ENCODE measurements at regions not wholly inside any gene's neighbourhood (a gene's known extent, or its start where the extent isn't known, plus 50 kb on each side); places are given as distances from the start of the nearest gene placed in this dataset.

DNA sequence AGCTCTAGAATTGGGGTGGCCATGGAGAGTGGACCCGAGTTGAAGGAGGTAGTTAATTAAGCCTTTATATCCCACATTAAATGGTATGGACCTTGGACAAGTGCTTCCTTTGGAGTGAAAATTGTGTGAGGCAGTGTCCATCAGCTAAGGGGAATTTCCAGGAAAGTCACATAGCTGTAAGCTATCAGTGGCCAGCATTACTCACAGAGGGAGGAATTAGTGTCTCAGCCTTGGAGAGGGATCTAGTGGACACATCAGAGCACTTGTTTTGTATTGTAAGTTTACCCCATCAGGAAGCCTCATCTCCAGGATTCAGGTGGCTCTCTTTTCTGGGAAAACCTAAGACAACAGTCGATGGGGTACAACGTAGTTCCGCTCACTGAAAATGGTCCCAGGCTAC is 416.7 kb downstream of the TFEC start:
- TF ChIP-seq SRF (CRISPR knock-in tag; IDR thresholded peaks at IDR 0.05) (no peak), NR2C2 (CRISPR knock-in tag; IDR thresholded peaks at IDR 0.05) (no peak), NR2C2 (tag; IDR thresholded peaks at IDR 0.05) (no peak), GABPA (tag; conservative IDR thresholded peaks at IDR 0.05; ENCODE audit: low read depth) (no peak)
- TF ChIP-seq, protein P1, sequence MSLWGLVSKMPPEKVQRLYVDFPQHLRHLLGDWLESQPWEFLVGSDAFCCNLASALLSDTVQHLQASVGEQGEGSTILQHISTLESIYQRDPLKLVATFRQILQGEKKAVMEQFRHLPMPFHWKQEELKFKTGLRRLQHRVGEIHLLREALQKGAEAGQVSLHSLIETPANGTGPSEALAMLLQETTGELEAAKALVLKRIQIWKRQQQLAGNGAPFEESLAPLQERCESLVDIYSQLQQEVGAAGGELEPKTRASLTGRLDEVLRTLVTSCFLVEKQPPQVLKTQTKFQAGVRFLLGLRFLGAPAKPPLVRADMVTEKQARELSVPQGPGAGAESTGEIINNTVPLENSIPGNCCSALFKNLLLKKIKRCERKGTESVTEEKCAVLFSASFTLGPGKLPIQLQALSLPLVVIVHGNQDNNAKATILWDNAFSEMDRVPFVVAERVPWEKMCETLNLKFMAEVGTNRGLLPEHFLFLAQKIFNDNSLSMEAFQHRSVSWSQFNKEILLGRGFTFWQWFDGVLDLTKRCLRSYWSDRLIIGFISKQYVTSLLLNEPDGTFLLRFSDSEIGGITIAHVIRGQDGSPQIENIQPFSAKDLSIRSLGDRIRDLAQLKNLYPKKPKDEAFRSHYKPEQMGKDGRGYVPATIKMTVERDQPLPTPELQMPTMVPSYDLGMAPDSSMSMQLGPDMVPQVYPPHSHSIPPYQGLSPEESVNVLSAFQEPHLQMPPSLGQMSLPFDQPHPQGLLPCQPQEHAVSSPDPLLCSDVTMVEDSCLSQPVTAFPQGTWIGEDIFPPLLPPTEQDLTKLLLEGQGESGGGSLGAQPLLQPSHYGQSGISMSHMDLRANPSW (CRISPR knock-in tag; IDR thresholded peaks at IDR 0.05): no peak
- TF ChIP-seq, protein P2, sequence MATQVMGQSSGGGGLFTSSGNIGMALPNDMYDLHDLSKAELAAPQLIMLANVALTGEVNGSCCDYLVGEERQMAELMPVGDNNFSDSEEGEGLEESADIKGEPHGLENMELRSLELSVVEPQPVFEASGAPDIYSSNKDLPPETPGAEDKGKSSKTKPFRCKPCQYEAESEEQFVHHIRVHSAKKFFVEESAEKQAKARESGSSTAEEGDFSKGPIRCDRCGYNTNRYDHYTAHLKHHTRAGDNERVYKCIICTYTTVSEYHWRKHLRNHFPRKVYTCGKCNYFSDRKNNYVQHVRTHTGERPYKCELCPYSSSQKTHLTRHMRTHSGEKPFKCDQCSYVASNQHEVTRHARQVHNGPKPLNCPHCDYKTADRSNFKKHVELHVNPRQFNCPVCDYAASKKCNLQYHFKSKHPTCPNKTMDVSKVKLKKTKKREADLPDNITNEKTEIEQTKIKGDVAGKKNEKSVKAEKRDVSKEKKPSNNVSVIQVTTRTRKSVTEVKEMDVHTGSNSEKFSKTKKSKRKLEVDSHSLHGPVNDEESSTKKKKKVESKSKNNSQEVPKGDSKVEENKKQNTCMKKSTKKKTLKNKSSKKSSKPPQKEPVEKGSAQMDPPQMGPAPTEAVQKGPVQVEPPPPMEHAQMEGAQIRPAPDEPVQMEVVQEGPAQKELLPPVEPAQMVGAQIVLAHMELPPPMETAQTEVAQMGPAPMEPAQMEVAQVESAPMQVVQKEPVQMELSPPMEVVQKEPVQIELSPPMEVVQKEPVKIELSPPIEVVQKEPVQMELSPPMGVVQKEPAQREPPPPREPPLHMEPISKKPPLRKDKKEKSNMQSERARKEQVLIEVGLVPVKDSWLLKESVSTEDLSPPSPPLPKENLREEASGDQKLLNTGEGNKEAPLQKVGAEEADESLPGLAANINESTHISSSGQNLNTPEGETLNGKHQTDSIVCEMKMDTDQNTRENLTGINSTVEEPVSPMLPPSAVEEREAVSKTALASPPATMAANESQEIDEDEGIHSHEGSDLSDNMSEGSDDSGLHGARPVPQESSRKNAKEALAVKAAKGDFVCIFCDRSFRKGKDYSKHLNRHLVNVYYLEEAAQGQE (IDR thresholded peaks at IDR 0.05; ENCODE audit: borderline replicate concordance): no peak
- TF ChIP-seq, protein P2 (CRISPR knock-in tag; IDR thresholded peaks at IDR 0.05; ENCODE audit: low read depth): no peak
- TF ChIP-seq, protein P3, sequence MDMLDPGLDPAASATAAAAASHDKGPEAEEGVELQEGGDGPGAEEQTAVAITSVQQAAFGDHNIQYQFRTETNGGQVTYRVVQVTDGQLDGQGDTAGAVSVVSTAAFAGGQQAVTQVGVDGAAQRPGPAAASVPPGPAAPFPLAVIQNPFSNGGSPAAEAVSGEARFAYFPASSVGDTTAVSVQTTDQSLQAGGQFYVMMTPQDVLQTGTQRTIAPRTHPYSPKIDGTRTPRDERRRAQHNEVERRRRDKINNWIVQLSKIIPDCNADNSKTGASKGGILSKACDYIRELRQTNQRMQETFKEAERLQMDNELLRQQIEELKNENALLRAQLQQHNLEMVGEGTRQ (CRISPR knock-in tag; IDR thresholded peaks at IDR 0.05): no peak
- TF ChIP-seq, protein P4, sequence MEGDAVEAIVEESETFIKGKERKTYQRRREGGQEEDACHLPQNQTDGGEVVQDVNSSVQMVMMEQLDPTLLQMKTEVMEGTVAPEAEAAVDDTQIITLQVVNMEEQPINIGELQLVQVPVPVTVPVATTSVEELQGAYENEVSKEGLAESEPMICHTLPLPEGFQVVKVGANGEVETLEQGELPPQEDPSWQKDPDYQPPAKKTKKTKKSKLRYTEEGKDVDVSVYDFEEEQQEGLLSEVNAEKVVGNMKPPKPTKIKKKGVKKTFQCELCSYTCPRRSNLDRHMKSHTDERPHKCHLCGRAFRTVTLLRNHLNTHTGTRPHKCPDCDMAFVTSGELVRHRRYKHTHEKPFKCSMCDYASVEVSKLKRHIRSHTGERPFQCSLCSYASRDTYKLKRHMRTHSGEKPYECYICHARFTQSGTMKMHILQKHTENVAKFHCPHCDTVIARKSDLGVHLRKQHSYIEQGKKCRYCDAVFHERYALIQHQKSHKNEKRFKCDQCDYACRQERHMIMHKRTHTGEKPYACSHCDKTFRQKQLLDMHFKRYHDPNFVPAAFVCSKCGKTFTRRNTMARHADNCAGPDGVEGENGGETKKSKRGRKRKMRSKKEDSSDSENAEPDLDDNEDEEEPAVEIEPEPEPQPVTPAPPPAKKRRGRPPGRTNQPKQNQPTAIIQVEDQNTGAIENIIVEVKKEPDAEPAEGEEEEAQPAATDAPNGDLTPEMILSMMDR (IDR thresholded peaks at IDR 0.05 in 2 of 3, conservative IDR thresholded peaks at IDR 0.05 in 1 of 3; ENCODE audit: insufficient read depth in 2 of 3, low read depth in 1 of 3, low read length in 3 of 3): no peak
